CD4-positive, alpha-beta T cell treated with Interferon gamma for 1 hour (primary cell): ENCODE measurements at regions not wholly inside any gene's neighbourhood (a gene's known extent, or its start where the extent isn't known, plus 50 kb on each side); places are given as distances from the start of the nearest gene placed in this dataset.
"Not testable (repeated sequence)": the region's sequence is repeated elsewhere in the genome, so short reads cannot be mapped to it uniquely, and the experiment has no call there.

Experiments
- DNase-seq: peaks from one replicate; pipeline ENCODE4 v3.0.0-alpha.2; 2020

GRCh38 chr11:28965819-28966218 is 857.6 kb downstream of the METTL15 start:
- no peak for DNase-seq

GRCh38 chr11:28964811-28965210 is 856.6 kb downstream of the METTL15 start:
- no peak for DNase-seq

- no peak for DNase-seq
Observed at GRCh38 chr11:28963187-28963586, 855.0 kb downstream of the METTL15 start.

- no peak for DNase-seq
Observed at GRCh38 chr11:28962502-28962901, 854.3 kb downstream of the METTL15 start.

GRCh38 chr11:28961726-28962125 is 853.5 kb downstream of the METTL15 start:
- DNase-seq: no peak

- no peak for DNase-seq
Observed at GRCh38 chr11:28956446-28956845, 848.3 kb downstream of the METTL15 start.

- no peak for DNase-seq
Observed at GRCh38 chr11:28951191-28951590, 843.0 kb downstream of the METTL15 start.

- DNase-seq: no peak
Observed at GRCh38 chr11:28939381-28939780, 831.2 kb downstream of the METTL15 start.

GRCh38 chr11:28938091-28938490 is 829.9 kb downstream of the METTL15 start:
- no peak for DNase-seq

- DNase-seq: no peak
Observed at GRCh38 chr11:28932940-28933339, 824.8 kb downstream of the METTL15 start.

- no peak for DNase-seq
Observed at GRCh38 chr11:28924004-28924403, 815.8 kb downstream of the METTL15 start.

- DNase-seq: no peak
Observed at GRCh38 chr11:28922386-28922981, 814.3 kb downstream of the METTL15 start.

GRCh38 chr11:28919194-28919593 is 811.0 kb downstream of the METTL15 start:
- DNase-seq: no peak

GRCh38 chr11:28913883-28914282 is 805.7 kb downstream of the METTL15 start:
- DNase-seq: no peak

GRCh38 chr11:28911829-28912228 is 803.6 kb downstream of the METTL15 start:
- DNase-seq: no peak

- no peak for DNase-seq
Observed at GRCh38 chr11:28910926-28911325, 802.7 kb downstream of the METTL15 start.

- no peak for DNase-seq
Observed at GRCh38 chr11:28903716-28904115, 795.5 kb downstream of the METTL15 start.

- no peak for DNase-seq
Observed at GRCh38 chr11:28900427-28900826, 792.2 kb downstream of the METTL15 start.

GRCh38 chr11:28899706-28900105 is 791.5 kb downstream of the METTL15 start:
- DNase-seq: no peak

GRCh38 chr11:28890601-28891040 is 782.4 kb downstream of the METTL15 start:
- not testable (repeated sequence) for DNase-seq

GRCh38 chr11:28887681-28888080 is 779.5 kb downstream of the METTL15 start:
- no peak for DNase-seq

- DNase-seq: no peak
Observed at GRCh38 chr11:28879869-28880268, 771.7 kb downstream of the METTL15 start.

- no peak for DNase-seq
Observed at GRCh38 chr11:28878025-28878424, 769.8 kb downstream of the METTL15 start.

GRCh38 chr11:28877340-28877739 is 769.2 kb downstream of the METTL15 start:
- DNase-seq: no peak

- no peak for DNase-seq
Observed at GRCh38 chr11:28874706-28875105, 766.5 kb downstream of the METTL15 start.
